Small intestine (tissue), 7 donors: ENCODE measurements at regions not wholly inside any gene's neighbourhood (a gene's known extent, or its start where the extent isn't known, plus 50 kb on each side); places are given as distances from the start of the nearest gene placed in this dataset.

Experiments
- DNase-seq, 2 donors: peaks; one replicate each; pipeline versions ENCODE4 v3.0.0 to v3.0.0-alpha.2; 2013
- FAIRE-seq: peaks from 2 replicates; lab custom pipeline; 2012; peaks lifted over from hg19 to GRCh38; lab: Jason Lieb, UNC
- H3K27ac ChIP-seq, 3 donors: one replicate each; pipeline ENCODE4 v1.5.1; 2013; ENCODE audit warnings: low read length in 2 of 3, mild to moderate bottlenecking in 2 of 3, control low read depth in 1 of 3, inconsistent platforms in 1 of 3, low read depth in 1 of 3, moderate library complexity in 1 of 3
- H3K27me3 ChIP-seq, 3 donors: one replicate each; pipeline ENCODE4 v1.6.1; 2013; ENCODE audit warnings: low read length in 3 of 3, inconsistent platforms in 1 of 3; ENCODE audit not compliant: control insufficient read depth in 3 of 3, insufficient read depth in 3 of 3
- H3K36me3 ChIP-seq, 3 donors: one replicate each; pipeline ENCODE4 v1.6.1; 2013; ENCODE audit warnings: low read length in 3 of 3, inconsistent platforms in 1 of 3, low read depth in 1 of 3, mild to moderate bottlenecking in 1 of 3, moderate library complexity in 1 of 3; ENCODE audit not compliant: control insufficient read depth in 3 of 3, insufficient read depth in 2 of 3
- H3K4me1 ChIP-seq, 3 donors: one replicate each; pipeline ENCODE4 v1.6.1; 2013; ENCODE audit warnings: low read length in 2 of 3, inconsistent platforms in 1 of 3, low read depth in 1 of 3, mild to moderate bottlenecking in 1 of 3, moderate library complexity in 1 of 3; ENCODE audit not compliant: control insufficient read depth in 3 of 3, insufficient read depth in 2 of 3
- H3K4me3 ChIP-seq, 3 donors: one replicate each; pipeline ENCODE4 v1.5.1; 2013; ENCODE audit warnings: low read length in 3 of 3, control low read depth in 1 of 3, inconsistent platforms in 1 of 3, low read depth in 1 of 3, mild to moderate bottlenecking in 1 of 3, moderate library complexity in 1 of 3
- H3K9me3 ChIP-seq, 2 donors: one replicate each; pipeline ENCODE4 v1.6.1; 2013; ENCODE audit warnings: low read depth in 1 of 2, low read length in 1 of 2; ENCODE audit not compliant: control insufficient read depth in 2 of 2, insufficient read depth in 1 of 2
- WGBS, 3 donors: extraction: QIAGEN DNeasy Blood & Tissue Kit; methylation state at CpG; one replicate each; pipeline ENCODE4 v1.1.7; 2013; 5-methylcytosine and 5-hydroxymethylcytosine counted together
- donor health status: healthy with polysubstance abuse.
- donor health status: control.
- donor health status: control.
- donor health status: Bipolar disorder and iron deficiency.
- donor health status: healthy.

DNA sequence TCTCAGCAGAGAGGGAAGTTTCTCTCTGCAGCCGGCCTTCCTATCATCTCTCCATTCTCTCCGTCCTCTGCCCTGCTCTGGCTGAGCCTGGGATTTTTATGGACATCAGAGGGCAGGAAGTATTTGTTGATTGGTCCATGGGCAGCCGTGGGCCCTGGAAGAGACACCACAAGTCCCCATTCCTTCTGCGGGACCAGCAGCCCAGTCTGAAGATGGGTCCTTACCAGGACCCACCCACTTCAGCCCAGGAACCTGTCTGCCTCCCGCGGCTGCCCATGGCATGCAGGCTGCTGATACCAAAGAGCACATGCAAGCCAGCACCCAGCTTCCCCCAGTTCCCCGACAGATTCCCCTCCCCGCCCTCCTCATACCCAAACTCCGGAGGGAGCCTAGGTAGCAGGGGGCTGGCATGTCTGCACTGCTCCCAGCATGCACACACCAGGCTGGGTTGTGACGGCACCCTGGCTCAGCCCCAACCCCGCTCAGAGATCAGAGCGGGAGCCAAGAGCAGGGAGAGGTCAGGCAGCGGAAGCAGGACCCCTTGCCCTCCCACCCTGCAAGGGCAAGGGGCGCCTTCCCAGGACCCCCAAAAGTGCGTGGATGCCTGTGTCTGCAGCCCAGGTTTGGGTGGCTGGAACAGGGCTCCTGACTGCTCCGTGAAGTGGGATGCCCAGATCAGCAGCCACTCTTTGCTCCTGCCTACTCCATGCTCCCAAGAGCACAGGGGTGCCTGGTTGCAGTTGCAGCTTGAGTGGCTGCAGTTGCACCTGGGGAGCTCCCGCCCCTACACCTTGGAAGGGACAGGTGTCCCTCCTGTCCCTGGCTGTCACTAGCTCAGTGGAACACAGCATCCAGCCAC lies 538.6 kb upstream of the POT1 start:
- no peak for DNase-seq
- Histone ChIP-seq H3K27me3 (no peaks in the 10 kb centered on the region), H3K4me1 (no peaks in the 10 kb centered on the region), H3K27ac (no peak overlapping the region), H3K4me3 (no peak overlapping the region), H3K36me3 (no peaks in the 10 kb centered on the region), H3K9me3 (peaks cover 0 to 2% of the 10 kb centered on the region in 2 donors)
- FAIRE-seq = no peak
- 81 to 87% (median 84%) methylated on average over 17 of the region's 17 CpGs for WGBS, 3 donors

DNA sequence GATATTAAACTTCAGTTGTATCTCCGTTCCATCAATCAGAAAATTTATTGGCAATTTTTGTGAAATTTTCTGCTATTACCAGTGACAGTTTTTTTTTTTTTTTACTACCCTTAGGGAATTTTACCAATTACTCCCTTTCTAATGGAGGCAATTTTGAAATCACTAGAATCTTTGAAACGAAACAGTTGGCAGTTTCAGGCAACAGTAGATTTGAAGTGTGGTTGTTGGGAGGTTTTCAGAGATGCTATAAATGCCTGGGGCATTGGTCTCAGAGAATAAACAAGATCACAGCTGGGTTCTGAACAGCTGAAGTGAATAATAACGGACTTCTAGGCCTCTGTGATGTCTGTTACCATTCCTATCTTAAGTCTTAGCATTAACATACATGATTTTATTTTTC lies 535.9 kb upstream of the POT1 start:
- no peak overlapping the region for H3K27ac ChIP-seq
- H3K9me3 ChIP-seq = peaks cover 0 to 2% of the 10 kb centered on the region in 2 donors
- no peaks in the 10 kb centered on the region for H3K36me3 ChIP-seq
- H3K4me3 ChIP-seq = no peak overlapping the region
- WGBS, 3 donors = 33 to 55% (median 45%) methylated on average over 3 of the region's 3 CpGs
- FAIRE-seq (no peak), DNase-seq (no peak)
- no peaks in the 10 kb centered on the region for H3K4me1 ChIP-seq
- H3K27me3 ChIP-seq = no peaks in the 10 kb centered on the region

DNA sequence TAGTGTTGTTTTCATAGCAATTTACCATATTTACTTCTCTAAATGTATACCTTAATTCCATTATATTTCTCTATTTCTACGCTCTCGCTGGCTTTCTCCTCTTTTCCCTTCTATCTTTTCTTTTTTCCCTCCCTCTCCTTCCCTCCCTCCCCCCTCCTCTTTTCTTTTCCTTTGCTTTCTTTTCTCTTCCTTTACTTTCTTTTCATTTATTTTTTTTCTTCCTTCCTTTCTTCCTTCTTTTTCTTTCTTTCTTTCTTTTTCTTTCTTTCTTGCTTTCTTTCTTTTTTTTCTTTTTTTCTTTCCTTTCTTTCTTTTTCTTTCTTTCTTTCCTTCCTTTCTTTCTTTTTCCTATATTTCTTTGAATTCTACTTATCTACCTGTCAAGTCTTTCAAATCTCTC lies 533.0 kb upstream of the POT1 start:
- H3K27ac ChIP-seq = no peak overlapping the region
- DNase-seq (no peak), FAIRE-seq (no peak)
- 93 to 97% (median 97%) methylated on average over 2 of the region's 2 CpGs for WGBS, 3 donors
- H3K27me3 ChIP-seq = no peaks in the 10 kb centered on the region
- no peaks in the 10 kb centered on the region for H3K36me3 ChIP-seq
- H3K4me3 ChIP-seq = no peak overlapping the region
- no peaks in the 10 kb centered on the region for H3K4me1 ChIP-seq
- peaks cover 0 to 6% of the 10 kb centered on the region in 2 donors for H3K9me3 ChIP-seq

DNA sequence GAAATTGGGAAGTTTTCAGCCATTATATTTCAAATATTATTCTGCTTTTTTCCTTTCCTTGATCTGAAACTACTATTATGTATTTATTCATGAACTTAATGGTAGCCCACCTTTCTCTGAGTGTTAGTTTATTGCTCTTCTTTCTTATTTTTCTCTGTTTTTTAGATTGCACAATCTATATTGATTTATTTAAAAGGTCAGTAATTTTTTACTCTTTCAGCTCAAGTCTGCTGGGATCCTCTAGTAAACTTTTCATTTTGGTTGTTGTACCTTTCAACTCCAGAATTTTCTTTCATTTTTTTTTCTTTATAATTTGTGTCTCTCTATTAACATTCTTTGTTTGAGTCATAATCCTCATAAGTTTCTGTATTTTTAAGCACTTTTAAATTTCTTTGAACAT lies 529.4 kb upstream of the POT1 start:
- Histone ChIP-seq H3K4me1 (no peaks in the 10 kb centered on the region), H3K27me3 (no peaks in the 10 kb centered on the region), H3K9me3 (peaks cover 0 to 9% of the 10 kb centered on the region in 2 donors), H3K36me3 (no peaks in the 10 kb centered on the region), H3K4me3 (no peak overlapping the region), H3K27ac (no peak overlapping the region)
- FAIRE-seq (no peak), DNase-seq (no peak)

DNA sequence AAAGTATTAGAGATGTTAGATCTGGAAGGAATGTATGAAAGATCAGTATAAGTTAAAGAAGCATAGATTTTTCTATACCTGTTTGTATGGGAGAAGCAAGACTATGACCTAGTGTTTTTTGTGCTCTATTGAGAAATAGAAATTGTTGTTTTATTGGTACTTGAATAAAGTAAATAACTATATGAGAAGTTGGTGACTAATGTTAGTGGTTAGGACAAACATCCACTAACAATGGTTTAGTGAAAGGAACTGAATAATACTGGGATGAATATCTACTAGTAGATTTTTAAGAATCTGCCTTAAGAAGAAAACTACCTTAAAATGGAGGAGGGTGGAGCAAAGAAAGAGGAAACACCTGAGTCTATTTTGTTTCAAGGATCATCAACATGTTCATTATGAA lies 521.1 kb upstream of the POT1 start:
- DNase-seq = no peak
- H3K4me3 ChIP-seq = no peak overlapping the region
- no peaks in the 10 kb centered on the region for H3K36me3 ChIP-seq
- no peaks in the 10 kb centered on the region for H3K9me3 ChIP-seq
- no peaks in the 10 kb centered on the region for H3K27me3 ChIP-seq
- no peak overlapping the region for H3K27ac ChIP-seq
- FAIRE-seq = no peak
- H3K4me1 ChIP-seq = no peaks in the 10 kb centered on the region

DNA sequence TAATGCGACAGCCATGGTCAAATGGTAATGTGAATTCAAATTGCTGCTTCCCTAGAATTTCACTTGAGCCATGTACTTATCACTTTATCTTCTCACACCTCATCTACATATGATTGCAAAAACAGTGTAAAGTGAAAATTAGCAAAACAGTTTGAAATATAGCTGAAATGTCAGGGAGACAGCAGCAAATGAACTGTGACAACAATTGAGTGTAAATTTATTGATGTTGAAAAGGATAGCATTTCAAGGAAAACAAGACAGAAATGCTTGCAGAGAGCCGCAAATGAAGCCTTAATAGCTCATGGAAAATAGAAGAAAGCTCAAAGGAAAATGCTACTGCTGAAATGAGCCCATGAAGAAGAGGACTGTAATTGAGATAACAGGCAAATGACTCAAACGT lies 516.2 kb upstream of the POT1 start:
- no peaks in the 10 kb centered on the region for H3K4me1 ChIP-seq
- DNase-seq (no peak), FAIRE-seq (no peak)
- H3K27me3 ChIP-seq = no peaks in the 10 kb centered on the region
- no peaks in the 10 kb centered on the region for H3K9me3 ChIP-seq
- H3K36me3 ChIP-seq = no peaks in the 10 kb centered on the region
- no peak overlapping the region for H3K4me3 ChIP-seq
- no peak overlapping the region for H3K27ac ChIP-seq
- WGBS, 3 donors = 57 to 71% (median 64%) methylated on average over 3 of the region's 3 CpGs

DNA sequence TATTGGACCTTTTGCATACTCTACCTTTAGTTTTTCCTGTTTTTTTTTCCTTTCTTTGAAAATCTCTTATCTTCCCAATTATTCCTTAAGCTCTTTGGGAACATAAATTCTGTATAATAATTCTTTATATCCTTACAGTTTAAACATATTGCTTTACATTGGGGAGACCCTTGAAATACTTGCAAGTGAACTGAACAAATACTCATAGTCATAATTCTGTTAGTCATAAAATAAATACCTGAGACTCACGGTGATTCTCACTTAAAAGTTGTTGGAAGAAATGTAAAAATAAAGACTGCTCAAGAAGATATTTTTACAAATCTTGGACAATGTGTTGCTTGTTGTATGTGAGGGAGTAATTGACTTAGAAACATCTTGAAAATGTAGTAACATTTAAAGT lies 515.2 kb upstream of the POT1 start:
- no peaks in the 10 kb centered on the region for H3K4me1 ChIP-seq
- DNase-seq (no peak), FAIRE-seq (no peak)
- H3K27ac ChIP-seq = no peak overlapping the region
- WGBS, 3 donors = 38 to 68% (median 55%) methylated on average over 1 of the region's 1 CpG
- H3K9me3 ChIP-seq = no peaks in the 10 kb centered on the region
- H3K36me3 ChIP-seq = no peaks in the 10 kb centered on the region
- no peaks in the 10 kb centered on the region for H3K27me3 ChIP-seq
- no peak overlapping the region for H3K4me3 ChIP-seq

DNA sequence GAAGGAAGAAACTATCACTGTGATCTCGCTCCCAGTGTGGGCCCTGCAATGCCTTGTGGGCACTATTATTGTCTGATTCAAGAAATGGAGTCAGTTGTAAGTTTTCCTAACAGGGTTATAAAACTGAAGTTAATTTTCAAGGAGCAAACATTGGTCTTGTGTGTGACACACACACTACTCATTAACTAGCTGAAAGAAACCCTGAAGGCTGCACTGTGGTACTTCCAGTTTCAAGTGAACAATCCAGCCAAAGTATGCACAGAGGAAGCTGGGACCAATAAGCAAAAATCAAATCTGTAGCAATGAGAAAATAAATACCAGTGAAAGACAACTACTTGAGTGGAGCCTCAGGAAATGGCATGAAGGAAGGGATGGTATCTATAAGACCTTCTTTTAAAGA lies 506.6 kb upstream of the POT1 start:
- H3K9me3 ChIP-seq = no peaks in the 10 kb centered on the region
- H3K36me3 ChIP-seq = no peaks in the 10 kb centered on the region
- no peak for FAIRE-seq
- H3K27ac ChIP-seq = no peak overlapping the region
- no peak for DNase-seq
- H3K27me3 ChIP-seq = no peaks in the 10 kb centered on the region
- no peak overlapping the region for H3K4me3 ChIP-seq
- H3K4me1 ChIP-seq = no peaks in the 10 kb centered on the region
- WGBS, 3 donors = 52 to 74% (median 67%) methylated on average over 1 of the region's 1 CpG

DNA sequence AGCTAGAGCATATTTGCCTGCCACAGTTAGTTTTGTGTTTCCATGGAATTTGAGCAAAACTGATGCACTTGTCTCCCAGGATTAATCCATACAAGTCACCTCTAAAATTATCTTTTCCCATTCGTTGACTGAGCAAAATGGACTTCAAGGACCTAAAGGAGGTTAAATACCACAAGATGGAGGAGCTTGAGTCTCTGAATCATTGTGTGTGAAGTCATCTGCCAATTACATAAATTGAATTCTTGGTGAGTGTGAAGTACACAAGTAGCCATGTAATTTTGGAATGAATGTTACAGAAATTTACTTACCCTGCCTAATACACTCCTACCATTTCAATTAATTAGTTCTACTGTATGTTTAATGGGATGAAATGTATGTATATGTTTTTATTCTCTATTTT lies 501.7 kb upstream of the POT1 start:
- H3K27me3 ChIP-seq = no peaks in the 10 kb centered on the region
- 53 to 80% (median 70%) methylated on average over 1 of the region's 1 CpG for WGBS, 3 donors
- DNase-seq (no peak), FAIRE-seq (no peak)
- no peak overlapping the region for H3K4me3 ChIP-seq
- H3K27ac ChIP-seq = no peak overlapping the region
- H3K4me1 ChIP-seq = no peaks in the 10 kb centered on the region
- H3K36me3 ChIP-seq = no peaks in the 10 kb centered on the region
- no peaks in the 10 kb centered on the region for H3K9me3 ChIP-seq
